OCI-LY3 (cell line): ENCODE measurements at regions not wholly inside any gene's neighbourhood (a gene's known extent, or its start where the extent isn't known, plus 50 kb on each side); places are given as distances from the start of the nearest gene placed in this dataset.

Source experiments
- H2AFZ ChIP-seq: fragments of 200-600, 300-600 bp; shearing (Covaris generic); 2 replicates; pipeline ENCODE4 v1.6.0; 2014; ENCODE audit warnings: antibody characterized with exemption, low read depth, low read length
- H3K27ac ChIP-seq: fragments of 200-600, 300-600 bp; sonication (generic); 2 replicates; pipeline ENCODE4 v1.5.1; 2014; ENCODE audit warnings: mild to moderate bottlenecking, low read length, moderate library complexity, mixed read lengths
- H3K27me3 ChIP-seq: fragments of 200-600, 300-600 bp; sonication (generic); 2 replicates; pipeline ENCODE4 v1.6.1; 2014; ENCODE audit warnings: low read depth, low read length, mixed read lengths
- H3K36me3 ChIP-seq: fragments of 200-600, 300-600 bp; sonication (generic); replicated peaks from 2 replicates; pipeline ENCODE3; 2014; ENCODE audit warnings: low read depth, low read length, mixed read lengths
- H3K4me1 ChIP-seq: fragments of 300-600, 200-600 bp; sonication (generic); 2 replicates; pipeline ENCODE4 v1.6.1; 2014; ENCODE audit warnings: low read length, mixed read lengths
- H3K4me2 ChIP-seq: fragments of 200-600, 300-600 bp; sonication (generic); 2 replicates; pipeline ENCODE4 v1.6.1; 2014; ENCODE audit warnings: low read length, mixed read lengths
- H3K4me3 ChIP-seq: fragments of 300-600, 200-600 bp; sonication (generic); 2 replicates; pipeline ENCODE4 v1.5.1; 2014; ENCODE audit warnings: antibody characterized with exemption, mild to moderate bottlenecking, low read length, moderate library complexity
- H3K79me2 ChIP-seq: fragments of 300-600, 200-600 bp; shearing (Covaris generic); 2 replicates; pipeline ENCODE4 v1.6.1; 2014; ENCODE audit warnings: mild to moderate bottlenecking, low read length, mixed read lengths
- H3K9ac ChIP-seq: fragments of 300-600, 200-600 bp; shearing (Covaris generic); 2 replicates; pipeline ENCODE4 v1.6.0; 2014; ENCODE audit warnings: mild to moderate bottlenecking, low read length, moderate library complexity
- H3K9me3 ChIP-seq: fragments of 200-600, 300-600 bp; shearing (Covaris generic); 2 replicates; pipeline ENCODE4 v1.6.1; 2014; ENCODE audit warnings: low read length, mixed read lengths; ENCODE audit not compliant: insufficient read depth
- H4K20me1 ChIP-seq: fragments of 200-600, 300-600 bp; sonication (generic); 2 replicates; pipeline ENCODE4 v1.6.1; 2016; ENCODE audit warnings: low read length, mixed read lengths; ENCODE audit not compliant: insufficient read depth
- CTCF ChIP-seq: fragments of 200-600, 300-600 bp; sonication (generic); IDR thresholded peaks from 2 replicates; pipeline ENCODE4 v1.5.1; 2014; ENCODE audit warnings: antibody characterized with exemption, low read length, low read depth
- EZH2phosphoT487 ChIP-seq: fragments of 200-600 bp; shearing (Covaris generic); IDR thresholded peaks from 2 replicates; pipeline ENCODE4 v1.6.1; 2018; ENCODE audit warnings: antibody characterized with exemption, mixed run types, low read depth

DNA sequence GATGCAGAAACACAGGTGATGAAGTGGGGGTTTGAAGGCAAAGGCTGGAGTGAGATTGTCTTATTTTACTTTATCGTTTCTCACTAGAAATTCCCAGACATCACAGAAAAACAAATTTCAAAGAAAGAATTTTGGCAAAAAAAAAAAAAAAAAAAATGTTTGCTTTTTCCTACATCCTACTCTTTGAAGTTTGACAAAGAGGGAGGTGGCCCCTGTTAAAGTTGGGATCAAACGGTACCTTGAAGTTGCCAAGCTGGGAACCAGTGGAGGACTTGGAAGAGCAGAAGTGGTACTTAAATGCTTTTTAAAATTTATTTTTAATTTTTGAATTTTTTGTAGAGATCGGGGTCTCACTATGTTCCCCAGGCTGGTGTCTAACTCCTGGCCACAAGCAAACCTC is 63.9 kb upstream of the KIF5B start:
- Histone ChIP-seq H3K79me2 (no peaks in the 10 kb centered on the region), H3K27ac (no peak overlapping the region), H3K27me3 (no peaks in the 10 kb centered on the region), H3K9me3 (no peaks in the 10 kb centered on the region), H3K36me3 (no peaks in the 10 kb centered on the region), H3K4me2 (no peak overlapping the region), H4K20me1 (no peaks in the 10 kb centered on the region), H3K4me3 (no peak overlapping the region), H3K4me1 (no peaks in the 10 kb centered on the region), H3K9ac (no peak overlapping the region), H2AFZ (no peak overlapping the region)
- TF ChIP-seq CTCF (no peak), EZH2phosphoT487 (no peak)

GRCh38 chr10:32114508-32114907 is 58.3 kb upstream of the KIF5B start:
- H3K36me3 ChIP-seq, result no peaks in the 10 kb centered on the region
- H3K9ac ChIP-seq, result no peak overlapping the region
- no peaks in the 10 kb centered on the region for H3K27me3 ChIP-seq
- no peaks in the 10 kb centered on the region for H3K79me2 ChIP-seq
- no peaks in the 10 kb centered on the region for H3K4me1 ChIP-seq
- no peaks in the 10 kb centered on the region for H3K9me3 ChIP-seq
- H3K4me2 ChIP-seq, result no peak overlapping the region
- no peak overlapping the region for H3K27ac ChIP-seq
- no peak overlapping the region for H3K4me3 ChIP-seq
- TF ChIP-seq EZH2phosphoT487 (no peak), CTCF (no peak)
- H4K20me1 ChIP-seq, result no peaks in the 10 kb centered on the region
- no peak overlapping the region for H2AFZ ChIP-seq

GRCh38 chr10:32112055-32112454 is 55.8 kb upstream of the KIF5B start:
- H3K4me1 ChIP-seq, result no peaks in the 10 kb centered on the region
- H4K20me1 ChIP-seq, result no peaks in the 10 kb centered on the region
- no peak overlapping the region for H3K4me3 ChIP-seq
- no peak for TF ChIP-seq EZH2phosphoT487
- TF ChIP-seq CTCF, result no peak
- no peak overlapping the region for H2AFZ ChIP-seq
- no peaks in the 10 kb centered on the region for H3K27me3 ChIP-seq
- no peaks in the 10 kb centered on the region for H3K36me3 ChIP-seq
- H3K79me2 ChIP-seq, result no peaks in the 10 kb centered on the region
- no peak overlapping the region for H3K4me2 ChIP-seq
- no peak overlapping the region for H3K27ac ChIP-seq
- no peak overlapping the region for H3K9ac ChIP-seq
- no peaks in the 10 kb centered on the region for H3K9me3 ChIP-seq

GRCh38 chr10:32111585-32111984 is 55.4 kb upstream of the KIF5B start:
- no peaks in the 10 kb centered on the region for H3K9me3 ChIP-seq
- no peaks in the 10 kb centered on the region for H4K20me1 ChIP-seq
- H3K27ac ChIP-seq, result no peak overlapping the region
- no peak overlapping the region for H3K4me2 ChIP-seq
- H3K79me2 ChIP-seq, result no peaks in the 10 kb centered on the region
- no peak overlapping the region for H3K9ac ChIP-seq
- H3K27me3 ChIP-seq, result no peaks in the 10 kb centered on the region
- H3K4me3 ChIP-seq, result no peak overlapping the region
- TF ChIP-seq CTCF (no peak), EZH2phosphoT487 (no peak)
- H2AFZ ChIP-seq, result no peak overlapping the region
- no peaks in the 10 kb centered on the region for H3K36me3 ChIP-seq
- no peaks in the 10 kb centered on the region for H3K4me1 ChIP-seq
